Trophoblast cell (in vitro differentiated cells and primary cell): ENCODE measurements at regions not wholly inside any gene's neighbourhood (a gene's known extent, or its start where the extent isn't known, plus 50 kb on each side); places are given as distances from the start of the nearest gene placed in this dataset.

Source experiments
- DNase-seq, 2 donors: peaks; one replicate each; pipeline ENCODE4 v3.0.0-alpha.2; 2016
- H2AFZ ChIP-seq: 2 replicates; pipeline ENCODE4 v1.6.1; 2013; ENCODE audit warnings: low read length, moderate library complexity, mild to moderate bottlenecking; ENCODE audit not compliant: insufficient read depth, poor library complexity
- H2AK5ac ChIP-seq: 2 replicates; pipeline ENCODE4 v1.6.1; 2013; ENCODE audit warnings: mild to moderate bottlenecking, low read length
- H2BK120ac ChIP-seq: 2 replicates; pipeline ENCODE4 v1.6.1; 2013; ENCODE audit warnings: low read length, mild to moderate bottlenecking, moderate library complexity; ENCODE audit not compliant: insufficient read depth, poor library complexity
- H2BK12ac ChIP-seq: 2 replicates; pipeline ENCODE4 v1.6.1; 2013; ENCODE audit warnings: mild to moderate bottlenecking, low read length, moderate library complexity
- H2BK5ac ChIP-seq: 2 replicates; pipeline ENCODE4 v1.6.1; 2013; ENCODE audit warnings: low read length, low read depth, moderate library complexity, mild to moderate bottlenecking; ENCODE audit not compliant: poor library complexity
- H3K14ac ChIP-seq: 2 replicates; pipeline ENCODE4 v1.6.1; 2013; ENCODE audit warnings: mild to moderate bottlenecking, low read length
- H3K18ac ChIP-seq: 2 replicates; pipeline ENCODE4 v1.6.1; 2013; ENCODE audit warnings: mild to moderate bottlenecking, low read length
- H3K23ac ChIP-seq: 2 replicates; pipeline ENCODE4 v1.6.1; 2013; ENCODE audit warnings: low read length
- H3K27ac ChIP-seq: 2 replicates; pipeline ENCODE4 v1.5.1; 2013; ENCODE audit warnings: low read depth, mild to moderate bottlenecking, inconsistent platforms, low read length, moderate library complexity
- H3K27me3 ChIP-seq: 2 replicates; pipeline ENCODE4 v1.6.1; 2013; ENCODE audit warnings: inconsistent platforms, mild to moderate bottlenecking, low read length, moderate library complexity; ENCODE audit not compliant: insufficient read depth
- H3K36me3 ChIP-seq, 2 experiments: 1 replicate in 1 of 2; 2 replicates in 1 of 2; pipeline ENCODE4 v1.6.1; 2013; ENCODE audit warnings: low read length in 2 of 2, mild to moderate bottlenecking in 2 of 2, moderate library complexity in 1 of 2; ENCODE audit not compliant: insufficient read depth in 2 of 2, control insufficient read depth in 1 of 2
- H3K4ac ChIP-seq: 2 replicates; pipeline ENCODE4 v1.6.1; 2013; ENCODE audit warnings: low read depth, mild to moderate bottlenecking, low read length, moderate library complexity
- H3K4me1 ChIP-seq, 2 experiments: 1 replicate in 1 of 2; 2 replicates in 1 of 2; pipeline ENCODE4 v1.6.1; 2013; ENCODE audit warnings: low read length in 2 of 2, mild to moderate bottlenecking in 2 of 2, moderate library complexity in 1 of 2; ENCODE audit not compliant: insufficient read depth in 2 of 2, control insufficient read depth in 1 of 2
- H3K4me2 ChIP-seq: 2 replicates; pipeline ENCODE4 v1.6.1; 2013; ENCODE audit warnings: inconsistent platforms, mild to moderate bottlenecking, low read length, moderate library complexity
- H3K4me3 ChIP-seq: 2 replicates; pipeline ENCODE4 v1.5.1; 2013; ENCODE audit warnings: mild to moderate bottlenecking, low read depth, low read length, inconsistent platforms
- H3K79me1 ChIP-seq: one replicate; pipeline ENCODE4 v1.6.1; 2013; ENCODE audit warnings: low read length
- H3K79me2 ChIP-seq: 2 replicates; pipeline ENCODE4 v1.6.1; 2013; ENCODE audit warnings: low read length, mild to moderate bottlenecking; ENCODE audit not compliant: control insufficient read depth, insufficient read depth, poor library complexity
- H3K9ac ChIP-seq: 2 replicates; pipeline ENCODE4 v1.6.1; 2013; ENCODE audit warnings: mild to moderate bottlenecking, low read length
- H3K9me3 ChIP-seq: 2 replicates; pipeline ENCODE4 v1.6.1; 2013; ENCODE audit warnings: low read depth, mild to moderate bottlenecking, control low read depth, inconsistent platforms, low read length; ENCODE audit not compliant: insufficient read depth
- H4K12ac ChIP-seq: 2 replicates; pipeline ENCODE4 v1.6.1; 2013; ENCODE audit warnings: low read depth, mild to moderate bottlenecking, low read length, moderate library complexity
- H4K8ac ChIP-seq: 2 replicates; pipeline ENCODE4 v1.6.1; 2013; ENCODE audit warnings: low read depth, mild to moderate bottlenecking, low read length, moderate library complexity
- H4K91ac ChIP-seq: one replicate; pipeline ENCODE4 v1.6.1; 2013; ENCODE audit warnings: low read depth, mild to moderate bottlenecking, low read length, moderate library complexity
- WGBS: extraction: QIAGEN DNeasy Blood & Tissue Kit; methylation state at CpG from one replicate; pipeline ENCODE4 v1.1.7; 2013; ENCODE audit warnings: missing lambda C conversion rate; ENCODE audit not compliant: insufficient read length, insufficient coverage; ENCODE audit errors: extremely low coverage; 5-methylcytosine and 5-hydroxymethylcytosine counted together

DNA sequence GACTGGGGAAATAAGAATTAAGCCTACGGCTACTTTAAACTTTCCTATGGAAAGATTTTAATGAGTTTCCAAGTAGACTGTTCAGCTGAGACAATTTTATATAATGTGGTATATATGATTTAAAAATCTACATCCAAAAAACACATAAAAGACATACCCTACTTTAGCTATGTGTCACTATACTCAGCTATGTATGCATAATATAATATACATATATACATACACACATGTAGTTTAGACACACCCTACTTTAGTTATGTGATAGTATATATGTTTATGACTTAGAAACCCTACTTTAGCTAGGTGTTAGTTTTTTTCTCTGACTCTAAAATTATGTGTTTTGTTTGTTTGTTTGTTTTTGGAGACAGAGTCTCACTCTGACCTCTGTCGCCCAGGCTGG is 100.5 kb upstream of the DAB2 start:
- H3K14ac ChIP-seq = no peak overlapping the region
- no peak overlapping the region for H2AFZ ChIP-seq
- H3K4me1 ChIP-seq = peaks cover 3 to 14% of the 10 kb centered on the region in 2 experiments
- no peaks in the 10 kb centered on the region for H3K9me3 ChIP-seq
- no peak overlapping the region for H2BK5ac ChIP-seq
- H3K9ac ChIP-seq = no peak overlapping the region
- WGBS = no CpG with 5 or more reads among the region's 2 CpGs
- no peak overlapping the region for H2BK120ac ChIP-seq
- DNase-seq = no peak
- H2AK5ac ChIP-seq = no peak overlapping the region
- H3K4me3 ChIP-seq = no peak overlapping the region
- peaks cover 3% of the 10 kb centered on the region for H3K79me1 ChIP-seq
- no peak overlapping the region for H4K12ac ChIP-seq
- no peak overlapping the region for H2BK12ac ChIP-seq
- no peak overlapping the region for H4K91ac ChIP-seq
- H3K27ac ChIP-seq = no peak overlapping the region
- H3K4ac ChIP-seq = no peak overlapping the region
- no peaks in the 10 kb centered on the region for H3K27me3 ChIP-seq
- no peaks in the 10 kb centered on the region for H3K36me3 ChIP-seq
- H4K8ac ChIP-seq = no peak overlapping the region
- H3K79me2 ChIP-seq = no peaks in the 10 kb centered on the region
- H3K18ac ChIP-seq = no peak overlapping the region
- H3K23ac ChIP-seq = no peak overlapping the region
- H3K4me2 ChIP-seq = no peak overlapping the region

DNA sequence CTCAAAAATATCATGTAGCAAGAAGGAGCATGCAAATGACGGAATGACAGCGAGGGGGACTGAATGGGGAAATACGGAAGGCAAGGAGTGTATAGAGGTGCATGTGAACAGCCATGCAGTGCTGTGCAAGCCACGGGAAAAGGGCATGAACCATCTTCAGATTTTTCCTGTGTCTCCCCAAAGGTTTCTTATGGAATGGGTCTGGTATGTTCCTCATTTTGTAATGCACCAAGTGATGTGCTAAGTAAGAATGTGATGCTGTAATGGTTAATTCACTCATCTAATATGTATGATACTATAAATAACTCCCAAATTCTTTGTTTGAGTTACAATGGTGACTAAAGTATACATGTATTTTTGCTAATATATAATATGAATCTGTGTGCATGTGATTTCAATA is 99.0 kb upstream of the DAB2 start:
- Histone ChIP-seq H2AFZ (no peak overlapping the region), H3K14ac (no peak overlapping the region), H3K9me3 (no peaks in the 10 kb centered on the region), H4K91ac (no peak overlapping the region), H3K36me3 (no peaks in the 10 kb centered on the region), H3K4me1 (peaks cover 3 to 14% of the 10 kb centered on the region in 2 experiments), H3K23ac (no peak overlapping the region), H3K4me3 (no peak overlapping the region), H3K27ac (no peak overlapping the region), H3K79me1 (peaks cover 3% of the 10 kb centered on the region), H3K79me2 (no peaks in the 10 kb centered on the region), H3K18ac (no peak overlapping the region), H2BK5ac (no peak overlapping the region), H2AK5ac (peak overlapping the region; percentile 83), H3K9ac (no peak overlapping the region), H3K4me2 (no peak overlapping the region), H2BK120ac (peak overlapping the region; percentile 80), H2BK12ac (peak overlapping the region; percentile 84), H3K27me3 (no peaks in the 10 kb centered on the region), H3K4ac (no peak overlapping the region), H4K8ac (no peak overlapping the region), H4K12ac (no peak overlapping the region)
- WGBS = no CpG with 5 or more reads among the region's 4 CpGs
- DNase-seq = no peak

DNA sequence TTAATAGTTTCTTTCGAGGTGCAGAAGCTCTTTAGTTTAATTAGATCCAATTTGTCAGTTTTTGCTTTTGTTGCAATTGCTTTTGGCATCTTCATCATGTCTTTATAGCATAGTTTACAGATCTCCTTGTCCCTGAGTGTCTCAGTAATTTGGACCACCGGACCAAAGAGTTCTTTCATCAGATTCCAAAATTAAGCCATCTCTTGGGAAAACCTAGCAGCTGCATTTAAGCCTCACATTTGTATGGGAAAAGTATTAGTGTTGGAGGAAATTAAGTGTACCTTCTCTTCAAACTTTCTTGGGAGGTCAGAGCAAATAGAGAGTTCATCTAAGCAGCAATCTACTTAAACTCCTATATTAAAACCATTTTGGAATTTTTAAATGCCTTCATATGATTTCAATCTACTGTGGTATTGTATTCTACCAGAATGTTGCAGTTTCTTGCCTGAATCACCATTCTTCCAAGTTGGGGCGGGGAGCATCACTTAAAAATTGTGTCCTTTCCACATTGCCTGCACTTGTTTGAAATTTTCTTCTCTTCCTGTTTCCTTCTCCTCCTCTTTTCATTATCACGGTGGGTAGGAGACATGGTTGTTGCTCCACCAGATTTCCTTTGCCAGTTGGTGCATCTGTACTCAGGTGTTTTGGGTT is 97.3 kb upstream of the DAB2 start:
- no CpG with 5 or more reads among the region's 4 CpGs for WGBS
- Histone ChIP-seq H3K27ac (no peak overlapping the region), H2AK5ac (no peak overlapping the region), H3K4me1 (peaks cover 3 to 9% of the 10 kb centered on the region in 2 experiments), H3K79me1 (peaks cover 3% of the 10 kb centered on the region), H3K18ac (no peak overlapping the region), H3K9ac (no peak overlapping the region), H3K4me3 (no peak overlapping the region), H3K9me3 (no peaks in the 10 kb centered on the region), H2AFZ (no peak overlapping the region), H2BK12ac (no peak overlapping the region), H4K8ac (no peak overlapping the region), H3K14ac (no peak overlapping the region), H2BK120ac (no peak overlapping the region), H3K23ac (no peak overlapping the region), H2BK5ac (no peak overlapping the region), H3K79me2 (no peaks in the 10 kb centered on the region), H4K12ac (no peak overlapping the region), H3K27me3 (no peaks in the 10 kb centered on the region), H4K91ac (no peak overlapping the region), H3K4ac (no peak overlapping the region), H3K4me2 (no peak overlapping the region), H3K36me3 (no peaks in the 10 kb centered on the region)
- DNase-seq = no peak

DNA sequence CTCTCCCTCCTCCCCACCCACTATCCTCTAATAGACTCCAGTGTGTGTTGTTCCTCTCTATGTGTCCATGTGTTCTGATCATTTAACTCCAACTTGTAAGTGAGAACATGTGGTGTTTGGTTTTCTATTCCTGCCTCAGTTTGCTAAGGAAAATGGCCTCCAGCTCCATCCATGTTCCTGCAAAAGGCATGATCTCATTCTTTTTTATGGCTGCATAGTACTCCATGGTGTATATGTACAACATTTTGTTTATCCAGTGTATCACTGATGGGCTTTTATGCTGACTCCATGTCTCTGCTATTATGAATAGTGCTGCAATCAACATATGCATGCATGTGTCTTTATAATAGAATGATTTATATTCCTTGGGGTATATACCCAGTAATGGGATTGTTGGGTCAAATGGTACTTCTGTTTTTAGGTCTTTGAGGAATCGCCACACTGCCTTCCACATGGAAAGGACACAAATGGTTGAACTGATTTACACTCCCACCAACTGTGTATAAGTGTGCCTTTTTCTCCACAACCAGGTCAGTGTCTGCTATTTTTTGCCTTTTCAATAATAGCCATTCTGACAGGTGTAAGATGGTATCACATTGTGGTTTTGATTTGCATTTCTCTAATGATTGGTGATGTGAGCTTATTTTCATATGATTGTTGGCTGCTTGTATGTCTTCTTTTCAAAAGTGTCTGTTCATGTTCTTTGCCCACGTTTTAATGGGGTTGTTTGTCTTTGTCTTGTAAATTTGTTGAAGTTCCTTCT is 96.5 kb upstream of the DAB2 start:
- H2AK5ac ChIP-seq = no peak overlapping the region
- H3K79me1 ChIP-seq = no peaks in the 10 kb centered on the region
- H3K27ac ChIP-seq = no peak overlapping the region
- no peak overlapping the region for H4K12ac ChIP-seq
- WGBS = no CpG with 5 or more reads among the region's 2 CpGs
- H3K9me3 ChIP-seq = no peaks in the 10 kb centered on the region
- H2AFZ ChIP-seq = no peak overlapping the region
- H3K4me2 ChIP-seq = no peak overlapping the region
- H2BK12ac ChIP-seq = no peak overlapping the region
- no peak overlapping the region for H3K23ac ChIP-seq
- no peak overlapping the region for H3K14ac ChIP-seq
- DNase-seq = no peak
- H2BK5ac ChIP-seq = no peak overlapping the region
- H3K18ac ChIP-seq = no peak overlapping the region
- no peaks in the 10 kb centered on the region for H3K36me3 ChIP-seq
- no peak overlapping the region for H4K8ac ChIP-seq
- H3K27me3 ChIP-seq = no peaks in the 10 kb centered on the region
- H3K4me1 ChIP-seq = peaks cover 0 to 3% of the 10 kb centered on the region in 2 experiments
- no peak overlapping the region for H3K4me3 ChIP-seq
- H3K9ac ChIP-seq = no peak overlapping the region
- no peak overlapping the region for H2BK120ac ChIP-seq
- H3K79me2 ChIP-seq = no peaks in the 10 kb centered on the region
- H4K91ac ChIP-seq = no peak overlapping the region
- H3K4ac ChIP-seq = no peak overlapping the region
